GM19467 (cell line): ENCODE measurements at regions not wholly inside any gene's neighbourhood (a gene's known extent, or its start where the extent isn't known, plus 50 kb on each side); places are given as distances from the start of the nearest gene placed in this dataset.
A peak's percentile ranks its signal among the peaks of the same experiment; 100 is the strongest.
"Not testable (repeated sequence)": the region's sequence is repeated elsewhere in the genome, so short reads cannot be mapped to it uniquely, and the experiment has no call there.

Source experiments
- ATAC-seq: cut with Tn5 transposase; IDR thresholded peaks from one replicate; pipeline ENCODE4 v1.9.1; 2021; ENCODE audit warnings: mild to moderate bottlenecking, moderate library complexity; ENCODE audit not compliant: unreplicated experiment

- ATAC-seq = no peak
Measured at GRCh38 chr18:59057493-59057795, 82.2 kb upstream of the SEC11C start.

GRCh38 chr18:59057969-59058368 is 81.7 kb upstream of the SEC11C start:
- no peak for ATAC-seq

- no peak for ATAC-seq
Measured at GRCh38 chr18:59059140-59059539, 80.5 kb upstream of the SEC11C start.

GRCh38 chr18:59060551-59060950 is 79.1 kb upstream of the SEC11C start:
- ATAC-seq = no peak

DNA sequence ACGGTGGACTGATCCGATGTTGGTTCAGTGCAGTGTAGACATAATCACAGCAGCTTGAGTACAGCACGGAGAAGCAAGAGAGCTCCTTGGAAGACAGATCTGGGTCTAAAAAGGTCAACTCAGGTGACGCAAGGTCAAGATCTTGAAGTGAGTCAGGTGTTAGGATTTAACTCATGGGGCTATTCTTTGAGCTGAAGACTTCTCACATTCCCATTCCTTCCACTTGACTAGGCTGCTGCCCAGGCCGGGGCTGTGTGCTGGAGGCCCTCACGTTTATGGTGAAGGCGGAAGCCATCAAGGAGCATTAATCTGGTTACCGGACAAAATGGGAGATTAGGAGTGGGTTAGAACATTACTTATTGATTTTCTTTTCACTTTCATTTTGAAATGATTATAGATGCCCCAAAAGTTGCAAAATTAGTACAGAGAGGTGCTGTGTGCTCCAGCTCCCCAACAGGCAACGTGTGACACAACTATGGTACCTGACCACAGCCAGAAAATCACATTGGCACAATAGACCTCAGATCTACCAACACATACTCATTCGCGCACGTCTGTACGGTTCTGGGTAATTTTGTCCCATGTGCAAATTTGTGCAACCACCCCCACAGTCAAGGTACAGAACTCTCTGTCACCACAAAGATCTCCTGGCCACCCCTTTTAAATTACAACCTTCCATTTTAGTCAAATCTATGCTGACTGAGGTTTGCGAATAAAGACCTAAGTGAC is 77.6 kb upstream of the SEC11C start:
- ATAC-seq = no peak

- ATAC-seq = no peak
Measured at GRCh38 chr18:59062643-59063006, 77.1 kb upstream of the SEC11C start.

DNA sequence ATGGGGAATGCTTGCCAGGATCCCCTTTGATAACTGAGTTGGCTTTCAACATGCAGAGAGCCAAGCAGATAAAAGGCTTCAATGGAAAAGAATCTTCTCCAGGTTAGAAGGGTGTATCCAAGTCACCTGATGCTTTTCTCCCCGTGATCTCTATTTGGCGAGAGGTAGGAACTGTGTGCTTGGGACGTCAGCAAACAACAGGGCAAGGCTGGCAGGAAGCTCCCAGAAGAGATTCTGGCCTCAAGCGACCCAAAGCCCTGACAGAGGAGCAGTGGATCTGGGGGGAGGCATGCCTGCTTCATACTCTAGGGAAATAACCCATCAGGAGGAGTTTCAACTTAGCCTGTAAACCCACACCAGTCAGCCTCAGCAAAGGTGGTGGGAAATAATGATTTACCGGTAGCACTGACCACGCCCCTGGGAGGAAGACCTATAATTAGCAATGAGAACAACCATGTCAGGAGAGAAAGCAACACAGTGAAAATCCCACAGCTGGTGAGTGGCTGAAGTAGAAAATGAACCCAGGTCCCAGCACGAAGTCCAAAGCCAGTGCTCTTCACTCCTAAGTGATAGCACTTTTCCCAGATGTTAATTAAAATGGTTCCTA is 76.3 kb upstream of the SEC11C start:
- no peak for ATAC-seq

- ATAC-seq = no peak
Measured at GRCh38 chr18:59063912-59064311, 75.8 kb upstream of the SEC11C start.

GRCh38 chr18:59065684-59066083 is 74.0 kb upstream of the SEC11C start:
- ATAC-seq = no peak

DNA sequence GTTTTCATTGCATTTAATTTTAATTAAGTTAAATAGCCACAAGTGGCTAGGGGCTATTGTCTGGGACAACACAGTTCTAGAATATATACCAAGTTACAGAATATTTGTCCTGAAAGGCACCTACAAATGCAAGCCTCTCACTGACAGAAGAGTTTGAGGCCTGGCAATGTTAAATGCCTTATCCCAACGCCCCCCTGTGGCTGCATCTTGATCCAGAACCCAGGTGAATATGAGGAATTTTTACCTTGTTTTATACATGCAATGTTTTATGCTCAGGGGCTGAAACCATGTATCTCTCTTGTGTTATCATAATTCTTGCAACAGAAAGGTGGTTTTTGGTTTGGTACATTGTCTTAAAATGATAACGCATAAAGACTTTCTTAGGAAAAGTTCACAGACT is 71.8 kb upstream of the SEC11C start:
- ATAC-seq = no peak

DNA sequence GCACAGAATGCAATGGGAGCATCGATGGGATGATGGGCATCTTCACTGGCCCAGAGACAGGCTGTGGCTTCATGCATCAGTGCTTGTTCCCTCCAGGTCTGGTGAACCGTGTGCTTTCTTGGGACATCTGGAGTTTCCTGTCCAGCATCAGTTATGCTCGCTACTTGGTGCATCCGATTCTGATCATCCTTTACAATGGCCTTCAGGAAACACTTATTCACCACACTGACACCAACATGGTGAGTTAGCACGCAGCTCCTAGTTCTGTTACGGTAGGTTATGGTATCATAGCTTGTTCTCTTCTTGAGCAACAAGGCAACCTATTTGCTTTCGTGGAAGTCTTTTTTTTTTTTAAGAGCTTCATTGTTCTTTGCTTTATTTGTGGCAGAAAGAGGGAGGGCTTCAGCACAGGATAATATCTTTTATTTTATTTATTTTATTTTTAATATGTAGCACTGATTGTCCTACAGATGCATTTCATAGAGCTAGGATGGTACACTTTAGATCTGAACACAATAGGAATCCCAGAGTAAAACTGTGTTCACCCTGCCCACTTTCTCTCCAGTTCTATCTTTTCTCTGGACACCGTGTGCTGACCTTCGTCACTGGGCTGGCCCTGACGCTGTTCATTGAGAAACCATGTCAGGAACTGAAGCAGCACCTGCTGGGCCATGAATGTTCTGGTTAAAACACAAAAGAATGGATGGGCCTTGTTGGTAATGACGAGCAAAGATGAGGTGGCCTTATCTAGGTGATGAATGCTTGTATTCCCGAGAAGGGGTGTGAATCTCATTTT is 71.2 kb upstream of the SEC11C start:
- ATAC-seq = no peak

DNA sequence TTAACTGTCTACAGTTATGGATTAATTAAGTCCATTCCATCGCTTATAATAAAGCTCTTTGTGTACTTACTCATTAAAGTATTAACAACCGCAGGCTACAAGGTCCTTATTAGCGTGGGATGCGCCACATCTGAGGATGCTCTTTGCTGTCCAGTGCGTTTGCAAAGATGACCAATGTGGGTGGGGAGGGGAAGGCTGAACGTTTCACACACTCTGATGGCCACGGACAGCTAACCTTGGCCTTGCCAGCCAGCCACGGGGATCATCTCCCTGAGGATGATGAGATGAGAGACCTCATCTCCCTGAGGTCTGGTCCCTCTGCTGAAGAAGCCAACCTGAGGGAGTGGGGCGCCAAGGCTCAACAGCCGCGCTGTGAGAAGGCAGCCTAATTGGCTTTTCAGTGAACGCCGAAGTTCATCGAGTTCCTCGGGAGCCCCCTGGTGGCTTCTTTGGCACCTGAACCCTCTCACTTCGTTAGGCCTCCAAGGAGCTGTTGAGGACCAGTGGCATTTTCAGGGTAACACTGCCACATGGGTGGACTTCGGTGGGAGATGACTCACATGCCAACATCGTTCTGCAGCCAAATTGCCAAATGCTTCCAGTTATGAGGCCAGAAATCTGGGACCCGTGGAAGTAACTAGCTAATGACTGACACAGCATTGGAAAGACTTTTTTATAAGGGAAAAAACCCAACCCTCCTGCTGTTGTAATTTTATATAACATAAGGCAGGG is 69.3 kb upstream of the SEC11C start:
- ATAC-seq = no peak

DNA sequence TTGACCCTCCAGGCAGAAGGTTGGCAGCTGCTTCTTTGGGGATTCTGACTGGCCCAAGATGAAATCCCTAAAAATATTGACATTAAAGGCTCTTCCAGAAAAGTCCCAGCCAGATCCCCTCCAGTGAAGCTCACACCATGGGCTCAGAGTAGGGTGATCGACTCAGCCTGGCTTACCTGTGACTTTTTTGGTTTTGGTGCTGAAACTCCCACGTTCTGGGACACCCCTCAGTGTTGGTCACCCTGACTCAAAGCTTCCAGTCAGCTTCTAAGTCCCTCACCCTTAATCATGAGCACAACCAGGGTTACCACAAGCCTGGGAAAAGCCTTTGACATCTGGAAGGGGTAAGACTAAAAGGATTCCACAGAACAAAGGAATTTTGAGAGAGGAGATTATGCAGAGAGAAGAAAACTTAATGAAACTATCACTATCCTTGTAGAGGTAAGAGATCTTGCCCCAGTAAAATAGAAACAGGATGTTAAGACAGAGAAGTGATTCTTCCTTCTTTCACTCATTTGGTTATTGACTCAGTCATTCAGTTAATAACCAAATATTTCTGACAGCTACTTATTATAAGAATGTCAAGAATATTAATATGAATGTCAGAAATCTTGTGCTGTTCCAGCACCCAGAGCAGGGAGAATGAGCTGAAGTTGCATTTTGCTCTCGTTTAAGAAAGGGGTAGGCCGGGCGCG is 66.8 kb upstream of the SEC11C start:
- ATAC-seq = peak; percentile 50

GRCh38 chr18:59075923-59076322 is 63.8 kb upstream of the SEC11C start:
- no peak for ATAC-seq

DNA sequence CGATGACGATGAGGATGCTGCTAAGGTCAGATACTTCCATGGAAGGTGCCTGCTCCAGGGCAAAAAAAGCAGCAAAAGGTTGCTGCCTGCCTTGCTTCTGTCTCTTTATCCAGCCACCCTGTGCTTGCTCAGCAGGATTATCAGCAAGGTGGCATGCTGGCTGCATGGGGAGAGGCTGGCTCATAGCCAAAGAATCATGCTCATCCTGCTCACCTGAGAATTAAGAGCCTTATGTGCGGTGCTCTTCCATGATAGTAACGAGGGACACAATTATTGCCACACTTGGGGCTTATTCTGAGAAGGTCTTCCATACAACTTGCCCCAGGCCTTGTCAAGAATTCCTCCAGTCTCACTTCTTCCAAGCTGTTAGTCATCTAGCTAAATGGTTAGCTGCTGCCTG is 60.4 kb upstream of the SEC11C start:
- ATAC-seq = no peak

GRCh38 chr18:59079687-59080501 is 59.8 kb upstream of the SEC11C start:
- ATAC-seq = not testable (repeated sequence)

GRCh38 chr18:59083136-59083818 is 56.4 kb upstream of the SEC11C start:
- no peak for ATAC-seq

DNA sequence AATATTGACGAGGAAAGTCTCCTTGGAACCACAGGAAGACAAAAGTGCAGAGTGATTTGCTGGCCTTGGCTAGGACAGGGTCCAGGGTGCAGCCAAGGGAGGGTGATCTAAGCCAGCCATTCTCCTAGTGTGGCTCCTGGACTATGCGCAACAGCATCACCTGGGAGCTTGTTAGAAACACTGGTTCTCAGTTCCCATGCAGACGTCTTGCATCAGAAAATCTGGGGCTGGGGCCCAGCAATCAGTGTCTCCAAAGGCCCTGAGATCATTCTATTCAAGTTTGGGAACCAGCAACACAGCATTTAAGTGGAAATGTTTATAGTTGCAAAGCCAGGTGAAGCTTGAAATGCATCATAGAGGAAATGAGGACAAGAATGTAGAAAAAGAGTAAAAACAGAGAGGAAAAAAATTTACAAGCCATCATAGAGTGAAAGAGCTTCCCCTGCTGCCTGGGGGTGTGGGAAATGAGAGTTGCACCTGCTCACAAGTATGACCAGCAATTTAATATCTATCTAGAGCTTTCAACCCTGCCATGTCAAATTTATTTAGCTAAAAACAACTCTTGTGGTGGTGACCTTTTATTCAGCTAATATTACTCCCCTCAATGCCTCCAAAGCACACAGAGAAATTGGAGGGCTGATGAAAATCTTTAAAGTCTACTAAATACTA is 54.4 kb upstream of the SEC11C start:
- no peak for ATAC-seq

DNA sequence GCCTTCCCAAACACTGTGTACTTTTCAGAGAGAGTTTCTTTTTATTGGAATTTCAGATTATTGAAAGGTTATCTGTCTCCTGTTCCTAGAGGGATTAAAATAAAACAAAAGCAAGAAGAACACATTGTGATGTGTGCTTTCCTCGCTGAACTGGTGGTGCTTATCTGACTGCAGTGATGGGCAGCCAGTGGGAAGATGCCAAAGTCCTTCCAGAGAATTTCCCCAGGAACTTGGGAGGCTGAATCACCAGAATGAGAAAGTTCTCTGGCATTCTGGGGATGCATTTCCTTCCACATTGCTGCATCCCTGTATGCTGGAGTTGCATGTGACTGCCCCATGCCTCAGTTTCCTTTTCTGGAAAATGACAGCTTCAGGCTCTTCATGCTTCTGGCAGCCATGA is 53.9 kb upstream of the SEC11C start:
- no peak for ATAC-seq
